ENCODE measurements at regions not wholly inside any gene's neighbourhood (a gene's known extent, or its start where the extent isn't known, plus 50 kb on each side); places are given as distances from the start of the nearest gene placed in this dataset.
A peak's percentile ranks its signal among the peaks of the same experiment; 100 is the strongest.

DNA sequence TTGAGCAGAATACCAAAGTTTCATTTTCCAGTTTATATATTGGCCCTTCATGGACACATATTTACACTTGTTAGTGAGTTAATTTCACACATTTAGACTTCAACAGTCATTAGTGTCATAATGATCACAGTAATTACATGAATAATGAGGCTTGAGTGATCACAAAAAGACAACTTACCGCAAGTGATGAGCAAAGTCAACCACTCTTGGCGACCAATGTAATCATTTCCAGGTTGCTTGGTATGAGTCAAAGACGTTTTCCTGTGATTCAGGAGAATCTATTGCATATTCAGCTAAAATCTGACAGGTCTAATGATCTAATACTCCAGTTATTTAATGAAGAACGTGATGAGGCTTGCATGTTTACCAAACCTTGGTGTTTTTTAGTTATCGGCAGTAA, 407.9 kb upstream of the TENM3 start (continued):
- TF ChIP-seq CUX1 (IDR thresholded peaks at IDR 0.05; ENCODE audit: insufficient replicate concordance, low read depth, low read length) (no peak), IKZF2 (IDR thresholded peaks at IDR 0.05) (peak; percentile 40 to 61), BMI1 (IDR thresholded peaks at IDR 0.05; ENCODE audit: borderline replicate concordance) (peak; percentile 55; the same call in 1 of the 2 replicates), E2F8 (IDR thresholded peaks at IDR 0.05; ENCODE audit: low read depth, partially characterized antibody) (no peak), ZBTB11 (CRISPR knock-in tag; IDR thresholded peaks at IDR 0.05) (no peak), YBX1 (IDR thresholded peaks at IDR 0.05) (no peak), DPF2 (IDR thresholded peaks at IDR 0.05) (0 out of 2 replicates have a peak, but pooled peaks have one; percentile 53), EP300 (IDR thresholded peaks at IDR 0.05; ENCODE audit: borderline replicate concordance in 1 of 2, control insufficient read depth in 1 of 2, low read depth in 2 of 2, low read length in 2 of 2) (0 out of 4 replicates have a peak, but pooled peaks of 1 of the 2 experiments have one; percentile 32)

All from GM12878 (cell line).